Left ventricle myocardium inferior (tissue), 1 donor: ENCODE measurements at regions not wholly inside any gene's neighbourhood (a gene's known extent, or its start where the extent isn't known, plus 50 kb on each side); places are given as distances from the start of the nearest gene placed in this dataset.

Experiments
- DNase-seq: peaks from one replicate; pipeline ENCODE4 v3.0.0-alpha.2; 2020
- H3K27ac ChIP-seq: fragments of 200-600 bp; replicated peaks from 2 replicates; pipeline ENCODE4 v1.8.0; 2021
- H3K27me3 ChIP-seq: fragments of 200-600 bp; 2 replicates; pipeline ENCODE4 v1.8.0; 2021; ENCODE audit warnings: low read depth
- H3K36me3 ChIP-seq: fragments of 200-600 bp; 2 replicates; pipeline ENCODE4 v1.8.0; 2021
- H3K4me1 ChIP-seq: fragments of 200-600 bp; 2 replicates; pipeline ENCODE4 v1.8.0; 2021
- H3K4me3 ChIP-seq: fragments of 200-600 bp; 2 replicates; pipeline ENCODE4 v1.8.0; 2021; ENCODE audit warnings: mild to moderate bottlenecking, moderate library complexity
- H3K9me3 ChIP-seq: fragments of 200-600 bp; replicated peaks from 2 replicates; pipeline ENCODE4 v1.8.0; 2021
- CTCF ChIP-seq: fragments of 200-600 bp; IDR thresholded peaks from 2 replicates; pipeline ENCODE4 v1.8.0; 2021; ENCODE audit warnings: antibody characterized with exemption, mild to moderate bottlenecking, borderline replicate concordance
- intact Hi-C: fragments of 100-400 bp; cut with micrococcal nuclease; formaldehyde crosslinking; loops from one replicate; pipeline ENCODE4 v1.11.0; 2022
- donor health status: DM: no; HTN: yes; CAD: no; lungs with severe emphysema.

GRCh38 chr14:54172562-54172961 lies 215.9 kb upstream of the BMP4 start:
- DNase-seq = no peak
- Histone ChIP-seq H3K27ac (no peak overlapping the region), H3K4me3 (no peak overlapping the region), H3K4me1 (peaks cover 59% of the 10 kb centered on the region), H3K9me3 (no peaks in the 10 kb centered on the region), H3K27me3 (peaks cover 21% of the 10 kb centered on the region), H3K36me3 (no peaks in the 10 kb centered on the region)
- intact Hi-C loops = no loop called here
- no peak for TF ChIP-seq CTCF

GRCh38 chr14:54173802-54174201 lies 217.2 kb upstream of the BMP4 start:
- no peak for DNase-seq
- H3K27ac ChIP-seq = peak overlapping the region; percentile 66
- H3K27me3 ChIP-seq = peaks cover 33% of the 10 kb centered on the region
- H3K36me3 ChIP-seq = no peaks in the 10 kb centered on the region
- peaks cover 59% of the 10 kb centered on the region for H3K4me1 ChIP-seq
- no peak for TF ChIP-seq CTCF
- no peaks in the 10 kb centered on the region for H3K9me3 ChIP-seq
- H3K4me3 ChIP-seq = no peak overlapping the region
- intact Hi-C loops = no loop called here

GRCh38 chr14:54174457-54174856 lies 217.8 kb upstream of the BMP4 start:
- Histone ChIP-seq H3K27ac (peak overlapping the region; percentile 66), H3K4me3 (no peak overlapping the region), H3K9me3 (no peaks in the 10 kb centered on the region), H3K27me3 (peaks cover 36% of the 10 kb centered on the region), H3K4me1 (peaks cover 54% of the 10 kb centered on the region), H3K36me3 (no peaks in the 10 kb centered on the region)
- peak; percentile 16 for TF ChIP-seq CTCF
- intact Hi-C loops = no loop called here
- no peak for DNase-seq

GRCh38 chr14:54175298-54175942 lies 218.8 kb upstream of the BMP4 start:
- peaks cover 36% of the 10 kb centered on the region for H3K27me3 ChIP-seq
- no peaks in the 10 kb centered on the region for H3K36me3 ChIP-seq
- no peak overlapping the region for H3K4me3 ChIP-seq
- H3K27ac ChIP-seq = peak overlapping the region; percentile 66
- H3K4me1 ChIP-seq = peaks cover 45% of the 10 kb centered on the region
- peak; percentile 89 for TF ChIP-seq CTCF
- DNase-seq = no peak
- intact Hi-C loops = loop anchor here (5.0 kb wide), 1 partner anchor 633 kb away; no protein-coding TSS in a partner anchor
- H3K9me3 ChIP-seq = no peaks in the 10 kb centered on the region

GRCh38 chr14:54177019-54177418 lies 219.8 kb upstream of the CDKN3 start:
- TF ChIP-seq CTCF = no peak
- H3K9me3 ChIP-seq = no peaks in the 10 kb centered on the region
- no peak for DNase-seq
- H3K4me3 ChIP-seq = no peak overlapping the region
- no peak overlapping the region for H3K27ac ChIP-seq
- peaks cover 36% of the 10 kb centered on the region for H3K27me3 ChIP-seq
- intact Hi-C loops = loop anchor here (5.0 kb wide), 1 partner anchor 635 kb away; no protein-coding TSS in a partner anchor
- H3K36me3 ChIP-seq = no peaks in the 10 kb centered on the region
- peaks cover 34% of the 10 kb centered on the region for H3K4me1 ChIP-seq
